ENCODE measurements at regions not wholly inside any gene's neighbourhood (a gene's known extent, or its start where the extent isn't known, plus 50 kb on each side); places are given as distances from the start of the nearest gene placed in this dataset.

- no TSS peak for BruUV-seq (replicated peaks)
- no peak for FAIRE-seq
- Histone ChIP-seq H3K36me3 (replicated peaks in 1 of 2; ENCODE audit: control insufficient read depth in 1 of 2, insufficient read depth in 2 of 2, low read length in 2 of 2) (no peaks in the 10 kb centered on the region), H2AFZ (ENCODE audit: low read length) (no peak overlapping the region), H3K9ac (ENCODE audit: insufficient read depth, low read depth, low read length) (no peak overlapping the region), H3K79me2 (ENCODE audit: insufficient read depth, low read length) (no peaks in the 10 kb centered on the region), H3K4me2 (ENCODE audit: low read depth, low read length) (no peak overlapping the region), H3K27me3 (ENCODE audit: control insufficient read depth in 1 of 2, insufficient read depth in 2 of 2, low read length in 2 of 2) (no peaks in the 10 kb centered on the region), H3K4me3 (replicated peaks in 1 of 3; ENCODE audit: insufficient read depth in 1 of 3, low read depth in 2 of 3, low read length in 3 of 3) (no peak overlapping the region), H4K20me1 (ENCODE audit: insufficient read depth, low read length) (no peaks in the 10 kb centered on the region), H3K9me3 (ENCODE audit: low read length) (peaks cover 38% of the 10 kb centered on the region), H3K4me1 (ENCODE audit: insufficient read depth, low read length) (no peaks in the 10 kb centered on the region), H3K27ac (ENCODE audit: extremely low read length, insufficient read depth, low read length) (no peak overlapping the region)
- ATAC-seq, result no peak
- intact Hi-C loops (cut with micrococcal nuclease; ENCODE audit: unreplicated experiment), result no loop called here
- ChIA-PET CTCF (ENCODE audit: low intra/inter-chr PET ratio, low total read pairs) (no interaction called here), POLR2A (no interaction called here)
- 16% methylated on average over 11 of the region's 11 CpGs for WGBS (ENCODE audit: low lambda C conversion rate)
- no peak for TF ChIP-seq HMG20B (CRISPR knock-in tag; conservative IDR thresholded peaks at IDR 0.05)
- TF ChIP-seq TCF7 (IDR thresholded peaks at IDR 0.05; ENCODE audit: low read depth), result no peak
- no peak for TF ChIP-seq MIER3 (CRISPR knock-in tag; IDR thresholded peaks at IDR 0.05; ENCODE audit: borderline replicate concordance)
- TF ChIP-seq ZNF720 (CRISPR knock-in tag; IDR thresholded peaks at IDR 0.05), result no peak
- no peak for TF ChIP-seq ZNF235 (CRISPR knock-in tag; IDR thresholded peaks at IDR 0.05; ENCODE audit: borderline replicate concordance)
- peak; percentile 96 for TF ChIP-seq ATF7 (IDR thresholded peaks at IDR 0.05)
- no peak for TF ChIP-seq ATF7 (CRISPR knock-in tag; IDR thresholded peaks at IDR 0.05)
- TF ChIP-seq TRIM22 (IDR thresholded peaks at IDR 0.05), result no peak
- TF ChIP-seq MEIS1 (CRISPR knock-in tag; IDR thresholded peaks at IDR 0.05; ENCODE audit: borderline replicate concordance), result no peak
- TF ChIP-seq TMF1 (CRISPR knock-in tag; IDR thresholded peaks at IDR 0.05; ENCODE audit: low read depth), result no peak
- no peak for TF ChIP-seq SOX6 (IDR thresholded peaks at IDR 0.05)
- no peak for TF ChIP-seq SOX6 (CRISPR knock-in tag; IDR thresholded peaks at IDR 0.05)
- no peak for TF ChIP-seq ETS1 (CRISPR knock-in tag; IDR thresholded peaks at IDR 0.05)
- peak; percentile 94 for TF ChIP-seq CREB1 (IDR thresholded peaks at IDR 0.05)
- no peak for TF ChIP-seq CREB1 (CRISPR knock-in tag; IDR thresholded peaks at IDR 0.05)
- no peak for TF ChIP-seq GPBP1L1 (CRISPR knock-in tag; IDR thresholded peaks at IDR 0.05)
- no peak for TF ChIP-seq ZBTB14 (CRISPR knock-in tag; IDR thresholded peaks at IDR 0.05)
- no peak for TF ChIP-seq PHF21A (CRISPR knock-in tag; IDR thresholded peaks at IDR 0.05)
- TF ChIP-seq ZBTB26 (CRISPR knock-in tag; IDR thresholded peaks at IDR 0.05; ENCODE audit: borderline replicate concordance), result no peak
- no peak for TF ChIP-seq SMARCC2 (IDR thresholded peaks at IDR 0.05)
- in situ Hi-C loops (cut with HindIII; ENCODE audit: extremely low pct_ligation_motif_present, low pct_unique_long_range_greater_than_20kb), result no loop called here
- DNase-seq (ENCODE audit: low spot score), result no peak
Observed at GRCh38 chr18:52200921-52201663, 138.9 kb upstream of the DCC start.

All from HepG2 (cell line).